Heart left ventricle (tissue), 13 donors: ENCODE measurements at regions not wholly inside any gene's neighbourhood (a gene's known extent, or its start where the extent isn't known, plus 50 kb on each side); places are given as distances from the start of the nearest gene placed in this dataset.

Source experiments
- CTCF ChIP-seq, 12 donors: fragments of 200-600 bp; sonication (generic) in 4 of 12; IDR thresholded peaks; one replicate each; pipeline versions ENCODE4 v1.5.0 to v1.8.0; 2018 to 2022; ENCODE audit warnings: antibody characterized with exemption in 12 of 12, mild to moderate bottlenecking in 5 of 12
- POLR2A ChIP-seq, 2 donors: fragments of 450-650 bp; IDR thresholded peaks; one replicate each; pipeline ENCODE4 v1.6.1; 2017; ENCODE audit warnings: antibody characterized with exemption in 2 of 2, mild to moderate bottlenecking in 2 of 2, moderate library complexity in 2 of 2
- donor health status: ischemic (EF 13 %, LVEDD 7.1; RV severe dilation, severe dysfunction).
- donor health status: DM: no; HTN: yes; CAD: no.
- donor health status: DM: no; HTN: no; CAD: no.
- donor health status: ischemic (EF 25% LVEDD 6.9; RV normal size, moderate dysfunction).
- donor health status: ischemic (EF 25% LVEDD 5.7; RV mildly dilated, moderate dysfunction).
- donor health status: ischemic (EF 35%, LVEDD 5.7; RV mildly dilated, moderate dysfunction).
- donor health status: nonischemic (EF 11% LVEDD 7.7; RV severe dilation, severe dysfunction).
- donor health status: DM: yes; HTN: yes; CAD: no.
- donor health status: PGD.
- donor health status: ischemic (EF 29% LVEDD 5.4; RV normal size, mild dysfunction).
- donor health status: nonischemic (EF 23%, LVEDD 6.1; RV moderate dilation, normal function).

GRCh38 chr4:66572949-66573348, 902.7 kb upstream of the EPHA5 start:
- TF ChIP-seq CTCF (IDR thresholded peaks at IDR 0.05) (no peak), POLR2A (IDR thresholded peaks at IDR 0.05) (no peak)
